Left kidney (tissue), 1 donor: ENCODE measurements at regions not wholly inside any gene's neighbourhood (a gene's known extent, or its start where the extent isn't known, plus 50 kb on each side); places are given as distances from the start of the nearest gene placed in this dataset.

Experiments
- DNase-seq: peaks from one replicate; pipeline ENCODE4 v3.0.0-alpha.2; 2013

GRCh38 chr11:43261775-43262174 is 50.0 kb upstream of the API5 start:
- DNase-seq, result no peak
